ENCODE measurements at regions not wholly inside any gene's neighbourhood (a gene's known extent, or its start where the extent isn't known, plus 50 kb on each side); places are given as distances from the start of the nearest gene placed in this dataset.

GRCh38 chr15:94937242-94937641 lies 705.9 kb downstream of the MCTP2 start:
- TF ChIP-seq, protein P1, sequence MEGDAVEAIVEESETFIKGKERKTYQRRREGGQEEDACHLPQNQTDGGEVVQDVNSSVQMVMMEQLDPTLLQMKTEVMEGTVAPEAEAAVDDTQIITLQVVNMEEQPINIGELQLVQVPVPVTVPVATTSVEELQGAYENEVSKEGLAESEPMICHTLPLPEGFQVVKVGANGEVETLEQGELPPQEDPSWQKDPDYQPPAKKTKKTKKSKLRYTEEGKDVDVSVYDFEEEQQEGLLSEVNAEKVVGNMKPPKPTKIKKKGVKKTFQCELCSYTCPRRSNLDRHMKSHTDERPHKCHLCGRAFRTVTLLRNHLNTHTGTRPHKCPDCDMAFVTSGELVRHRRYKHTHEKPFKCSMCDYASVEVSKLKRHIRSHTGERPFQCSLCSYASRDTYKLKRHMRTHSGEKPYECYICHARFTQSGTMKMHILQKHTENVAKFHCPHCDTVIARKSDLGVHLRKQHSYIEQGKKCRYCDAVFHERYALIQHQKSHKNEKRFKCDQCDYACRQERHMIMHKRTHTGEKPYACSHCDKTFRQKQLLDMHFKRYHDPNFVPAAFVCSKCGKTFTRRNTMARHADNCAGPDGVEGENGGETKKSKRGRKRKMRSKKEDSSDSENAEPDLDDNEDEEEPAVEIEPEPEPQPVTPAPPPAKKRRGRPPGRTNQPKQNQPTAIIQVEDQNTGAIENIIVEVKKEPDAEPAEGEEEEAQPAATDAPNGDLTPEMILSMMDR (conservative IDR thresholded peaks at IDR 0.05 in 1 of 2, IDR thresholded peaks at IDR 0.05 in 1 of 2; ENCODE audit: low read depth in 1 of 2, low read length in 2 of 2), result no peak
- no peak for TF ChIP-seq EZH2 (IDR thresholded peaks at IDR 0.05; ENCODE audit: low read length, missing control alignments)

Measured in fibroblast of lung (primary cell).